GM21390 (cell line): ENCODE measurements at regions not wholly inside any gene's neighbourhood (a gene's known extent, or its start where the extent isn't known, plus 50 kb on each side); places are given as distances from the start of the nearest gene placed in this dataset.
"Not testable (repeated sequence)": the region's sequence is repeated elsewhere in the genome, so short reads cannot be mapped to it uniquely, and the experiment has no call there.

Source experiments
- ATAC-seq: cut with Tn5 transposase; IDR thresholded peaks from one replicate; pipeline ENCODE4 v1.9.1; 2021; ENCODE audit not compliant: unreplicated experiment

DNA sequence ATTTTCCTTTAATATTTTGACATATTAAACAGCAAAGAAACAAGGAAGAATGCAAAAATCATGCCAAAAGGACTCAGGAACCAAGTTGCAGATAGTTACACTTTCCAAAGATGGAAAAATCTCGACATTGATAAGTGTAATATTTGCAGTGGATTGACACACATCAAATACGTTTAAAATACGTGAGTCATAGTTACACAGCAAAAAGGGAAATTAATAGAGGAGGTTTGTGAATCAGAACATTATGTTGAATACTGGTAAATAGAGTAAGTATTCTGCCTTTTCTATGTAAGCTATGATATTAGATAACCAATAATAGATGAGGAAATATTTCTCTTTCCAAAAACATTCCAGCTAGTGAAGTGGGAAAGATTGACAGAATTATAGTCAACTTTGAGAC, 1761.3 kb upstream of the IGFBP7 start:
- ATAC-seq = no peak

DNA sequence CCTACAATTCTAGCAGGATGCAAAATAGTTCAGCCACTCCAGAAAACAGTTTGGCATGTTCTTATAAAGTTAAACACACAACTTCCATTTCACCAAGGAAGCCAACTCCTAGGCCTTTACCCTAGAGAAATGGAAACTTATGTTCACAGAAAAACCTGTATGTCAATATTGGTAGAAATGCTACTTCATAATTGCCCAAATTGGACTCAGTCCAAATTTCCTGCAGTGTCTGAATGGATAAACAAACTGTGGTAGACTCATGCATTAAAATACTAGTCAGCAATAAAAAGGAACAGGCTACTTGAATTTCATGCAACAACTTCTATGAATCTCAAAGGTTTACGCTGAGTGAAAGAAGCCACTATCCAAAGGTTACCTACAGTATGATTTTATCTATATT, 1738.8 kb upstream of the IGFBP7 start:
- no peak for ATAC-seq

DNA sequence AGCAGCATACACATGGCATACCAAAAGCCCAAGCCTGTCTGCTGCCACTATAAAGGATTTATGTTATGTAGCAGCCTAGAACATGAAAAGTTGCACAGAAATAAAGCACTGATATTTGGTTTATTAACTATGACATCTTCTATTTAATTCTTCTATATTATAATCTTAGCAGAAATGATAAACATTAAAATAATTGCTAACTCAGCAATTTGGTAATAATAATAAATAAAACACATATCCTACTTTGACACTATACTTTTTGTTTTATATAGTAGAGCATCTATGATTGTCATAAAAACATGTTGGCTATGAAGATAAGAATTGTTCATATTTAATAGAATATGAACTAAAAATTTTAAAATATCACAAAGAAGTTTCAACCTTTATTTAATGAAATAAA, 1733.3 kb upstream of the IGFBP7 start:
- ATAC-seq = no peak

DNA sequence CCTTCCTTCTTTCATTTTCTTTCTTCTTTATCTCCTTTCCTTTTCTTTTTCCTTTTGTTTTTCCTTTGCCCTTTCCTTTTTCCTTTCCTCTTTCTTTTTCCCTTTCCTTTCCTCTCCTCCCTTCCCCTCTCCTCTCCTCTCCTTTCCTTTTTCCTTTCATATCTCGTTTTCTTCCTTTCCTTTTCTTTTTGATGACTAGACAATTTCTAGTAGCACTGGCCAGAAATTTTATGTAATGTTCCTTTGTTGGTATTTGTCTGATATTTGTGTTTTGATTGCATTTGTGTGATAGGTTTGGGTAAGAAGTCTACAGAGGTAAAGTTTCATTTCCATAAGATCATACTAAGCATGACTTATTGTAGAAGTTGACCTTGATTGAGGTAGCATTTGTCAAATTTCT, 1722.9 kb upstream of the IGFBP7 start:
- ATAC-seq = no peak

DNA sequence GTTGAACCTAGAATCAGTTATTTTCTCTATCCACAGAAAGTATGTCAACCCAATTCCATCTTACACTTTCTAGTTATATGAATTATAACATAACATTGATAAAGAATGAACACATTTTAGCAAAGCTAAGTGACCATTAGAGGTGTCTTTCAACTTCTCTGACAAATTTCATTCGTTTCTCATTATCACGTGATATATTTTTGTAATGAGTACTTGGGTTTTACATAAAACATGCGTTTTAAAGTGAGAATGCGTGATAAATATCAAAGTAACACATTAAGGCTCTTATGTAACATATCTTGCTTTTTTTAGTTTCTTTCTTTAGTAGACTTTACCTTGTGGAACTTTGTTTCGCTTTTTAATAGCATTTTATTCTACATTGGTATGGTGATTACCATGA, 1715.1 kb upstream of the IGFBP7 start:
- no peak for ATAC-seq

DNA sequence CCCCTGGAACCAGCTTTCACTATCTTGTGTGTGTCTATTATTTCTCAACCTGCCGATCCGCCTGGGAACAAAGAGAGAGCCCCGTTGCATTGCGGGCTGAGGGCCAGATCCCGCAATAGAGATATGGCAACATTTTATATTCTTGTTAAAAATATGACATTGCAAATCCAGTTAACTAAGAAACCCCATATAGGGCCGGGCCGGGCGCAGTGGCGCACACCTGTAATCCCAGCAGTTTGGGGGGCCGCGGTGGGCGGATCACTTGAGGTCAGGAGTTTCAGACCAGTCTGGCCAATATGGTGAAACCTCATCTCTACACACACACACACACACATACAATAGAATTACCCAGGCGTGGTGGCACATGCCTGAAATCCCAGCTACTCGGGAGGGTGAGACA, 1708.4 kb upstream of the IGFBP7 start:
- not testable (repeated sequence) for ATAC-seq

DNA sequence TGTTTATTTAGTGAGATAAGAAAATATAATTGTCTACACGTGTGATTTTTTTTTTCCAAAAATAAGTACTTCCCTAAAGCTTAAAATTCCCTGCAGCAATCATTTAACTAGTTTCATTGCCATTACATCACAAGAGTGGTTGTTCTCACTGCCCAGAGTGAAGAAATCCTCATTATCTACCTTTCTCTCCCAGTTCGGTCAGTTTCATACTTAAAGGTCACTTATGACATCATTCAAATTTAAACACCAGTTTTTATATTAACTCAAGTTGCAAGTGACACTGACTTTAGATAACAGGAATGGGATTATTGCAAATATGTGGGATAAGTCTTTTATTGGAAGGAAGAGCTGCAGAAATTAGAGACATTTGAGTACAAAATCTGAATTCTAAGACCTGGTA, 1699.8 kb upstream of the IGFBP7 start:
- ATAC-seq = no peak

DNA sequence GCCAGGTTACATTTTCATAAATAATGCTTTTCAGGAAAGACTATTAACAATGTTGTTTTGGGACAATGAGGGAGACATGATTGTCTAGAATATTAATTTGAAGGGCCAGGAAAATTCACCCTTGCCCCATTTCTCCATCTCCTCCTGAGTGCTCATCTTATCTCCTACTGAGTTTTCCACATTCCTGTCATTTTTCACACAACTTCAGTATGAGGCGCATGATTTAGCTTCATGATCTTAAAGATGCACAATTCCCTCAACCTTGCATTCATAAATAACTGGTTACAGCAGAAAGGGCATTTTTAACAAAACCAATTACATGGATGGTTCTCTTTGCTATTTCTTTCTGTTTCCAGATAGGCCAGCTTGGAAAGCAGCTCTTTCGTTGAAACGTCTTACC, 1699.2 kb upstream of the IGFBP7 start:
- ATAC-seq = no peak

DNA sequence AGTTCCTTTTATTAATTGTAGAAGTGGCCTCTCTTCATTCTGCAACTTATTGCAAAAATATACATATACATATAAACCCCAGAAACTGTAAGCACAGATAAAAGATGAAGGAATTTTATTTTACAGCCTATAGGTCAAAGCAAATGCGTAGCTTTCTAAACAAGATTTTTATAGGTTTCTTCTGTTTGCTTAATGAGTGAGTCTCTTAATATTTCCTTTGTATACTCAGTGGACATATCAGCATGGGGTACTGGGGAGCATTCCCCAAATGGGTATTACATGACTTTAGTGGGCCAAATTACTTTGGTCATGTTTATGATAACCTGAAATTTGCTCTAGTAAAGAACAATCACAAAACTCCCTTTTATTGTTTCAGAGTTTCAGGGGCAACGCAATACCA, 1698.6 kb upstream of the IGFBP7 start:
- ATAC-seq = no peak

DNA sequence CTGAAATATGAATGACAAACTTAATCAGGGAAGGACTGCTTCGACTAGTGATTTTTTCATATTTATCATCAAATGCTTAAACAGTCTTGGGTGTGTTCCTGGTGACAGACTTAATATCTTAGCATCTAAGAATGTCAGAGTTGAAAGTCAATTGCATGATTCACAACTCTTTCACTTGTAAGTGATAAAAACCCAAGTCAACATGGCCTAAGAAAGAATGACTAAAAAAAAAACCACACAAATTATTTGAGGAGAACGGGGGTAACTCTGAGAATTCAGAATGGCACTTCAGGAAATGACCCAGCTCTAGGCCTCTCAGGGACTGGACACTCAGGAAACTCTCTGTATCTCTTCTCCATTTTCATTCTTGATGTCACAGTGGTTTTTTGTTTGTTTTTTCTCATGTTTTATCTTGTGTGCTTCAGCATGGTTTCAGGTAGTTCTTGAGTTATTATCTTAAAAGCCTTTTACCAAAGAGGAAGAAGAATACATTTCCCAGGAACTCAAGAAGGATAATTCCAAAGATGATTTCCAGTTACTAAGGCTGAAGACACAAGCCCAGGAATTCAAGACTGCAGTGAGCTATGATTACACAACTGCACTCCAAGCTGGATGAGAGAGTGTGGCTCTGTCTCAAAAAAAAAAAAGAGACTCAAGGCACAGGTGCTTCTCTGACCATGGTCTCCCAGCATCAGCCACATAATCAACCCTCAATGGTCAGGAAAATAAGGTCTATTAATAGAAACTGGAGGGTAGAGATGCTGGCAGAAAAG, 1697.8 kb upstream of the IGFBP7 start:
- no peak for ATAC-seq

DNA sequence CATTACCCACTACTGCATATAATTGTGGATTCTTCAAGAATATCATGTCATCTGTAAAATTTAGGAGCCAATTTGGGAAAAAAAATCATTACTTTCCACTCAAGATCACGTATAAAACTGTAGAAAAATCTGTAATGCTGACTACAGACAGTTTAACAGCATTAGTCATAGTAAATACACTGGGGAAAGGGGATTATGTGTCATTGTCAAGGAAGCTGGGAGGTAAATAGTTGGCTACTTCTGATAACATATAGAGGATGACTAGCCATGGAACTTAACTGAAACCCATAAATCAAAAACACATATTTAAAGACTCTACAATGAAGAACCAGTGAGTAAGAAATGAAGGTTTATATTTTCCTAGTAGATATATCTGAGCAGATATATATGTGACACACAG, 1666.4 kb upstream of the IGFBP7 start:
- no peak for ATAC-seq

DNA sequence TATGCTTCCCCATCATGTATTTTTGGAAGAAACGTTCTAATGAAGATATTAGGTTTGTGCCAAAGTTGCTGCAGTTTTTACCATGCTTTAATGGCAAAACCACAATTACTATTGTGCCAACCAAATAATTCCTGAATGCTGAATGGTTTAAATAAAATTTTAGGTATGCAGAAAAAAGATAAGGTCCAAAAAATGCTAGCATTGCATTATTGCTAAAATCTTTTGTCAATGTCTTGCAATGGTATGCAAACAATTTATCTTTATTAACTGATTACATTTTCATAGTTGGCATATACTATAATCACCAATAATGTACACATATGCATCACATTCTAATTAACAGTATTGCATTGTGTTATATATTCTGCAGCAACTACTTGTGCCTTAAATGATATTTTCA, 1657.4 kb upstream of the IGFBP7 start:
- no peak for ATAC-seq

DNA sequence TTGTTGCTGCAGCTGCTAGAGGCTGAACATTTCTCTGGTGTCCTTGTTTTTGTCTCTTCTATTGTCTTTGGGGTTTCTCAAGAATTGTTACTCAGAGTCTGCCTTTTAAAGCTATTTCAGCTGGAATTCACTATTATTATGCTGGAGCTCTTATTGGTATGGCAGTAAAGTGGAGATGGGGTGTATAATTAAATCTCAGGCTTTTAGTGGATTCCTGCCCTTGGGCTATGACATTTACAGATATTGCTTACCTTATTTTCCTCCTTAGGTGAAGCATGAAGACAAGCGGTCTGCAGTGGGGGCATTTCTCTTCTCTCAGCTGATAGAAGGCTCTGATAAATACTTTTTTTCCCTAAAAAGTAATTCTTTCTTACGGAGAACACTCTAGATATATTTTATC, 1656.6 kb upstream of the IGFBP7 start:
- ATAC-seq = no peak

DNA sequence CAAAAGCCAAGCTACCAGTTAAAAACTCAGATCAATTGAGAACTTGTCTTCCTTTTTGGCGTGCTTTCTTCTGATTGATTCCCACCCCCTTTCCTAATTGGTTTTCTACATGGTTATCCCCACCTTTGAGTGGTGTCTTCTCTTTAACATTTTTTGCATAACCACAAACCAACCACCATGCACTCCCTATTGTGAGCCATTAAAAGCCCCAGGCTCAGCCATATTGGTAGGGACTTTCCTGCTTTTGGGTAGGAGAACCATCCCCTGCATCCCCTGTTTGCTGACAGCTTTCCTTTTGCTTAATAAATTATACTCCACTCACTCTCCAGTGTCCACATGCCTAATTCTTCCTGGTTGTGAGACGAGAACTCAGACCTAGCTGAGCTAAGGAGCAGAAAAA, 1651.4 kb upstream of the IGFBP7 start:
- no peak for ATAC-seq

DNA sequence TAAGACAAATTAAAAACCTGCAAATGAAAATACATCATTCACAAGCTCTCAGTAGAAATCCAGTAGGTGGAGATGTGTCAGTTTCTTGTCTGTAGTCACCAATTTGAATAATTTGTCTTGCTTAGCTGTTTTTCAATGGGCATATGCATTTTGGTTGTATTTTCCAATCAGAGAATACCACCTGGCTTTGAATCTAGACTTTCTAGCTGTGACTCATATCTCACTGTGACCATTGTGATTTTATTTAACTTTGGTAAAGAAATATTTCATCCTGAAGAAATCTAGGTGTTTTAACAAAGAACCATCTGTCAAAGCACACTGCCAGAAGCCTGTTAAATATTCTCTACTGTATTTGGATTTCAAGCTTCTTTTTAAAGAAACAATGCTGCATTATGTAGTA, 1650.6 kb upstream of the IGFBP7 start:
- ATAC-seq = no peak

DNA sequence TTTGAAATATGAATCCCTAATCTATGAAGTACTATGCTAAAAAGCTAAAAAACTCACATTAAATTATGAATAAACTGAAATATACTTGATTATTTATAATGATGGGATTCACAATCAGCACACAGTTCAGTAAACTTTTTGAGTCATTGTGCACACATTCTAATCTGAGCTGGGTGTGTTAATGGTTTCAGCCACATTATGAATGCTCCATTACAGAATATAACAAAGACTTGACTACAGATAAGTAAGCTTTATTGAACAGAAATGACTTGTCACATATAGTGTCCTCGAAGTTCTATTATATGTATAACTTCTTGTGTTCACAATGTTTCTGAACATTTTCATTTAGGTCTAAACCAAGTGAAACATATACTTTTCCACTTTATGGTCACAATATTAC, 1649.9 kb upstream of the IGFBP7 start:
- no peak for ATAC-seq

DNA sequence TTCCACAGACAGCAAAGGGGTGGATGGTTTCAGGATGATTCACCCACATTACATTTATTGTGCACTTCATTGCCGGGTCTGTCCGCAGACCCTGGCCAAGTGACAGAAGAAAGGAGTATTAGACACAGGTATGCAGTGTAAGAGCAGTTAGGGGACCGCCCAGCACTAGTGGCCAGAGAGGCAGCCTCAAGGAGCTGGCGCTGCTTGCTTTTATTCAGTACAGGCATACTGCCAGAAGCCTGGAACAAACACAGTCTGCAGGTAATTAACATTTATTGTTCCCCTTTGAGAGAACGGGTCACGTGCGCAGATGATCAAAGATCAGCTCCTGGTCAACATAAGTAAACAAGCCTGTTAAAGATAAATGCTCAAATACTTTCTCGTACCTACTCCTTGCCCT, 1639.0 kb upstream of the IGFBP7 start:
- ATAC-seq = no peak

DNA sequence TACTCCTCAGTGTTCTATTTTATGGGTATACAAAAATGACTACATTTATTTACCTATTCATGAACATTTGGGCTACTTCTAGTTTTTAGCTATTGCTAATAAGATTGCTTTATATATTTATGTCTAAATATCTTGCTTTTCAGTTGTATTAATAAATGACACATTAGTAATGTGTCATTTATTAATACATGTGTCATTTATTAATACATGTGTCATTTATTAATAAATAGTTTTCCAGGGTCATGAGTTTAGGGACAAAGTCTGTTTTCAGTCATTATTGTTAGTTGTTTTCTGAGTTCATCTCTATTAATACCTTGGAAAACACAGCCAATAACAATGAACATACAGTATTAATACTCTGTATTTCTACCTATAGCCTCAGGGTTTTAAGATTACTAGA, 1630.7 kb upstream of the IGFBP7 start:
- ATAC-seq = no peak

DNA sequence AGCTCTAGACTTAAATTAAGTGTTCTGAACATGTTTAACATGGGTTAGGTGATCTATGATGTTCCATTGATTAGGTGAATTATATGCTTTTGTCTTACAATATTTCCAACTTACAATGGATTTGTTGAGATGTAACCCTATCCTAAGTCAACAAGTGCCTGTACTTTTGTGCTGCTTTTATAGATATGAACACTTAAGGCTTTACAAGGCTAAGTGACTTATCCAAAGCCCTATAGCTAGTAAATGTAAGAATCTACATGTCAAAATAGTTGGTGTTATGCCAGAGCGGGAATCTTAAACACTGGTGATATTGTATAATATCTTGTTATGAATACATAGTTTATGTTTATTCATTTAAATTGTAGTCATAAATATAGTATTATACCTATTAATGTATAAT, 1629.1 kb upstream of the IGFBP7 start:
- no peak for ATAC-seq

DNA sequence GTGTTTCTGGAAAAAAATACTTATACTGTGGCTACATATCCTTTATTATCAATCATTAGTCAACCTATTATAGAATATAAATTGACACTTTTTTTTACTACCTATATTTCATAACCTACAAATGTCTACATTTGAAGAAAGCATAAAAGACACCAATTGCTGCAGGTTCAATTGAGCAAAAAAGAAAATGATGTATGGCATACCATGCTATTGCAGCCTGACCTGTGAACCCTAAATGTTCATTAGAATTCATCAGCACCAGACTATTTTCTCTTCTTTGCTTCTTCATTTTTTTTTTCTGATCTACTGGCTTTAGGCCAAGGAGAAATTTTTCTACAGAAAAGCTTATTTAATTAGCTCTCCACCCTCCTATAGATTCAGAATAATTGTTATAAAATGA, 1628.2 kb upstream of the IGFBP7 start:
- ATAC-seq = no peak

DNA sequence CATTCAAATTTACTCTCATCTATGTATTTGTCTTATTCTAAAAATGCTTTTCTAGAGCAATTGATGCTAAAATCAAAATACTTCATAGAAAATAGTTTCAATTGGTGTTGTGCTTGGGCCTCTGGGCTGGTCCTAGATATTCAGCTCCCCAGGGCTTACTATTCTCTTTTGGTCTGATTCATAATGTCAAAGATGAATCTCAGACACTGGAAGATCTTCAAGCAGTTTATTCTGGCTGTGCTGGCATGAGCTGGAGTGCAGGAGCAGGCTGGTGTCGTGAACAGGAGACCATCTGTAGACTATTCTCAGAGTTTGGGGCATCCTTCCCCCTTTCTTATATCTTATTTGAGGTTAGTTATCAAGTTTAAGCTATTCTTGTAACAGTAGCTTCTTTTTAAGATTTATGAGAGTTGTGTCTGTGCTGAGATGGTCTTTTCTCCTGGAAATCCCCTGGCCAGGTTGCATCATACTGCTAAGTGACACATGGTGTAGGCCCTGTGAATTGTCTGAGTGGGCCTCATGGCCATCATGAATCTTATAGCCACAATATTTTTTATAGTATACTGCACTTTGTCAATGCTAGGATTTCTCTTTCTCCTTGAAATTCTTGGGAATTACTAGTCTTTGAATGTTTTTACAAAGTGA, 1624.0 kb upstream of the IGFBP7 start:
- no peak for ATAC-seq

DNA sequence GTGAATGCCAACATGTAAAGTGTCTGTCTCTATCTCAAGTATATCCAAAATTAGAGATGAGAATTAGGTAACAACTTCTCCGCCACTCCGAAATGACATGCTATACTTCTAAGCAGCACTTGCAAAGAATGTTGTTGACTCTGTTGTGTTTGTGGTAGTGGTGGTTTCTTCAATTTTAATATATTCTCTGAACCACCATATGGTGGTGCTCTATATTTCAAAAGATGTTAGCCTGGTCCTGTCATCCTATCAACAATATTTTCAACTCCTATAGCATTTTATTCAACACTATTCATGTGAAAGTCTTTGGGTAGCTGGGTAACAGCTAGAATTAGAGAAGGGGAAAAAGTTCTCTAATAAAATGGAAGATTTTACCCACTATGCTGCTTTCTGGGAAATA, 1622.8 kb upstream of the IGFBP7 start:
- no peak for ATAC-seq

DNA sequence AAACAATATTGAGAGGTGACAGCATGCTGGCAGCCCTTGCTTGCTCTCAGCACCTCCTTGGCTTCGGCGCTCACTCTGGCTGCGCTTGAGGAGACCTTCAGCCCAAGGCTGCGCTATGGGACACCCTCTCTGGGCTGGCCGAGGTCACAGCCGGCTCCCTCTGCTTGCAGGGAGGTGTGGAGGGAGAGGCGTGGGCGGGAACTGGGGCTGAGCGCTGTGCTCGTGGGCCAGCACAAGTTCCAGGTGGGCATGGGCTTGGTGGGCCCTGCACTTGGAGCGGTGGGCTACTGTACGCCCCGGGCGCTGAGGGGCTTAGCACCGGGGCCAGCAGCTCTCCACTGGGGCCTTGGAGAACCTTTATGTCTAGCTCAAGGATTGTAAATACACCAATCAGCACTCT, 1613.8 kb upstream of the IGFBP7 start:
- ATAC-seq = no peak
